ENCODE measurements at regions not wholly inside any gene's neighbourhood (a gene's known extent, or its start where the extent isn't known, plus 50 kb on each side); places are given as distances from the start of the nearest gene placed in this dataset.

GRCh38 chr9:134982311-134982710 lies 64.6 kb upstream of the FCN1 start:
- no peaks in the 10 kb centered on the region for H3K27me3 Mint-ChIP-seq (ENCODE audit: unreplicated experiment)
- H3K4me3 Mint-ChIP-seq (ENCODE audit: unreplicated experiment): no peak overlapping the region
- DNase-seq (ENCODE audit: low spot score): no peak
- no peaks in the 10 kb centered on the region for H3K9me3 Mint-ChIP-seq (ENCODE audit: unreplicated experiment)
- H3K36me3 Mint-ChIP-seq (ENCODE audit: low read depth, unreplicated experiment): peaks cover 4% of the 10 kb centered on the region
- H3K4me1 Mint-ChIP-seq (ENCODE audit: unreplicated experiment): no peaks in the 10 kb centered on the region
- TF ChIP-seq CTCF (IDR thresholded peaks at IDR 0.05; ENCODE audit: unreplicated experiment): no peak
- H3K27ac Mint-ChIP-seq (ENCODE audit: unreplicated experiment): no peak overlapping the region

- peak; percentile 40 for DNase-seq (ENCODE audit: low spot score)
- H3K4me1 Mint-ChIP-seq (ENCODE audit: unreplicated experiment): no peaks in the 10 kb centered on the region
- H3K36me3 Mint-ChIP-seq (ENCODE audit: low read depth, unreplicated experiment): peaks cover 4% of the 10 kb centered on the region
- H3K4me3 Mint-ChIP-seq (ENCODE audit: unreplicated experiment): no peak overlapping the region
- no peak overlapping the region for H3K27ac Mint-ChIP-seq (ENCODE audit: unreplicated experiment)
- TF ChIP-seq CTCF (IDR thresholded peaks at IDR 0.05; ENCODE audit: unreplicated experiment): peak; percentile 59
- peaks cover 3% of the 10 kb centered on the region for H3K27me3 Mint-ChIP-seq (ENCODE audit: unreplicated experiment)
- H3K9me3 Mint-ChIP-seq (ENCODE audit: unreplicated experiment): no peaks in the 10 kb centered on the region
Measured at GRCh38 chr9:134983074-134983473, 65.4 kb upstream of the FCN1 start.

GRCh38 chr9:134983506-134984371 lies 66.0 kb upstream of the FCN1 start:
- Mint-ChIP-seq H3K9me3 (ENCODE audit: unreplicated experiment) (no peaks in the 10 kb centered on the region), H3K27ac (ENCODE audit: unreplicated experiment) (no peak overlapping the region), H3K36me3 (ENCODE audit: low read depth, unreplicated experiment) (peaks cover 4% of the 10 kb centered on the region), H3K4me1 (ENCODE audit: unreplicated experiment) (no peaks in the 10 kb centered on the region), H3K27me3 (ENCODE audit: unreplicated experiment) (peaks cover 6% of the 10 kb centered on the region), H3K4me3 (ENCODE audit: unreplicated experiment) (no peak overlapping the region)
- peak; percentile 18 for TF ChIP-seq CTCF (IDR thresholded peaks at IDR 0.05; ENCODE audit: unreplicated experiment)
- DNase-seq (ENCODE audit: low spot score): no peak

- no peaks in the 10 kb centered on the region for H3K4me1 Mint-ChIP-seq (ENCODE audit: unreplicated experiment)
- H3K27ac Mint-ChIP-seq (ENCODE audit: unreplicated experiment): no peak overlapping the region
- no peaks in the 10 kb centered on the region for H3K9me3 Mint-ChIP-seq (ENCODE audit: unreplicated experiment)
- peaks cover 6% of the 10 kb centered on the region for H3K27me3 Mint-ChIP-seq (ENCODE audit: unreplicated experiment)
- TF ChIP-seq CTCF (IDR thresholded peaks at IDR 0.05; ENCODE audit: unreplicated experiment): no peak
- no peak overlapping the region for H3K4me3 Mint-ChIP-seq (ENCODE audit: unreplicated experiment)
- H3K36me3 Mint-ChIP-seq (ENCODE audit: low read depth, unreplicated experiment): peaks cover 4% of the 10 kb centered on the region
- DNase-seq (ENCODE audit: low spot score): no peak
Measured at GRCh38 chr9:134984372-134985265, 66.9 kb upstream of the FCN1 start.

Measured in endothelial cell (in vitro differentiated cells).